ENCODE measurements at regions not wholly inside any gene's neighbourhood (a gene's known extent, or its start where the extent isn't known, plus 50 kb on each side); places are given as distances from the start of the nearest gene placed in this dataset.

DNA sequence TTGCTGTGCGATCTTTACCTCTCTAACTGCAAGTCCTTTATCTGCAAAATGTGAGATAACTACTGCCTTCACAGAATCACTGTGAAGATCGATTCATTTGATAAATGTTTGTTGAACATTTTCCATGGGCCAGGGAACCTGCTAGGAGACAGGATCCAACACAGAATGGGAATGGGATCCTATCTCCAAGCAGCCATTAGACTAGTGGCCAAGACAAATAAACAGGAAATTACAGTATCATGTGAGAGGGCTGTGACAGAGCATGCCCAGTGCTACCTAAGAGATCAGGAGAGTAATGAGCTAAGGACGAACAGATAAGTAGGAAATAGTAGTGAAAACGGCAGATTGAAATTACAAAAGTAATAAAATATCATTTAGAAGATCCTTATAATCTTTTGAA lies 105.7 kb downstream of the GRIN2B start:
- TF ChIP-seq POLR2A (IDR thresholded peaks at IDR 0.05; ENCODE audit: low read length) (no peak), GATA1 (IDR thresholded peaks at IDR 0.05; ENCODE audit: low read depth, low read length) (no peak)

All from erythroblast (primary cell).